Peyer's patch (tissue), 4 donors: ENCODE measurements at regions not wholly inside any gene's neighbourhood (a gene's known extent, or its start where the extent isn't known, plus 50 kb on each side); places are given as distances from the start of the nearest gene placed in this dataset.

Source experiments
- DNase-seq, 3 donors: peaks; one replicate each; pipeline ENCODE4 v3.0.0-alpha.2; 2017 to 2019
- H3K27ac ChIP-seq, 4 donors: fragments of 200-600 bp; sonication (generic); one replicate each; pipeline ENCODE4 v1.5.1; 2016 to 2019
- H3K27me3 ChIP-seq, 2 donors: fragments of 200-600 bp; sonication (generic); one replicate each; pipeline ENCODE4 v1.5.1; 2019
- H3K36me3 ChIP-seq, 3 donors: fragments of 200-600 bp; sonication (generic); one replicate each; pipeline ENCODE4 v1.5.1; 2016 to 2019
- H3K4me1 ChIP-seq, 4 donors: fragments of 200-600 bp; sonication (generic); one replicate each; pipeline ENCODE4 v1.5.1; 2016 to 2019
- H3K4me3 ChIP-seq, 4 donors: fragments of 200-600 bp; sonication (generic); 1 replicate in 3 of 4; 2 replicates in 1 of 4; pipeline ENCODE4 v1.5.1; 2016 to 2019; ENCODE audit warnings: mild to moderate bottlenecking in 1 of 4
- H3K9me3 ChIP-seq, 4 donors: fragments of 200-600 bp; sonication (generic); one replicate each; pipeline ENCODE4 v1.5.1; 2016 to 2019; ENCODE audit warnings: mild to moderate bottlenecking in 1 of 4
- POLR2A ChIP-seq, 2 donors: fragments of 450-650 bp; IDR thresholded peaks; one replicate each; pipeline ENCODE4 v1.5.1; 2017; ENCODE audit warnings: antibody characterized with exemption in 2 of 2, mild to moderate bottlenecking in 2 of 2, moderate library complexity in 2 of 2
- TF ChIP-seq, protein P1 (sequence below), 6 experiments: fragments of 450-650 bp in 4 of 6; fragments of 200-600 bp in 2 of 6; sonication (generic) in 1 of 6; IDR thresholded peaks; one replicate each; pipeline ENCODE4 v1.5.1; 2017 to 2019; ENCODE audit warnings: antibody characterized with exemption in 6 of 6, mild to moderate bottlenecking in 3 of 6, moderate library complexity in 1 of 6

DNA sequence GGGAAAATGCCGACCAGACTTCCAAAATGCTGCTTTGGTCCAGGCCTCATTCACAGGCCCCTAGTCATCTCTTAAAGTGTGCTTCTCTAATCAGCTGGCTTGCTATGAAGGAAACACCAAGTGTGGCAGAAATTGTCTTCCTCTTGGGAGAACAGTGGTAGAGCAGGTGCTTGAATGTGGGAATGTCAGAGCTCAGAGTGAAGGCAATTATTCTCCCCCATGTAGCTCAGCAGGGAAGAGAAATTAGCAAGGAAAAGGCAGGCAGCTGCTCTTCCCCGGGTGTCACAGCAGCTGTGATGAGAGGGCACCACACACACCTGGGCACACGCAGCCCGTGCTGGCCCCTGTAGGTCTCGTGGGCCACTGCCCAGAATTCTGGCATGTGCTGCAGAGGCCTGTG is 358.5 kb downstream of the WDR72 start:
- TF ChIP-seq, protein P1, sequence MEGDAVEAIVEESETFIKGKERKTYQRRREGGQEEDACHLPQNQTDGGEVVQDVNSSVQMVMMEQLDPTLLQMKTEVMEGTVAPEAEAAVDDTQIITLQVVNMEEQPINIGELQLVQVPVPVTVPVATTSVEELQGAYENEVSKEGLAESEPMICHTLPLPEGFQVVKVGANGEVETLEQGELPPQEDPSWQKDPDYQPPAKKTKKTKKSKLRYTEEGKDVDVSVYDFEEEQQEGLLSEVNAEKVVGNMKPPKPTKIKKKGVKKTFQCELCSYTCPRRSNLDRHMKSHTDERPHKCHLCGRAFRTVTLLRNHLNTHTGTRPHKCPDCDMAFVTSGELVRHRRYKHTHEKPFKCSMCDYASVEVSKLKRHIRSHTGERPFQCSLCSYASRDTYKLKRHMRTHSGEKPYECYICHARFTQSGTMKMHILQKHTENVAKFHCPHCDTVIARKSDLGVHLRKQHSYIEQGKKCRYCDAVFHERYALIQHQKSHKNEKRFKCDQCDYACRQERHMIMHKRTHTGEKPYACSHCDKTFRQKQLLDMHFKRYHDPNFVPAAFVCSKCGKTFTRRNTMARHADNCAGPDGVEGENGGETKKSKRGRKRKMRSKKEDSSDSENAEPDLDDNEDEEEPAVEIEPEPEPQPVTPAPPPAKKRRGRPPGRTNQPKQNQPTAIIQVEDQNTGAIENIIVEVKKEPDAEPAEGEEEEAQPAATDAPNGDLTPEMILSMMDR (IDR thresholded peaks at IDR 0.05) = no peak
- no peak for TF ChIP-seq POLR2A (IDR thresholded peaks at IDR 0.05)
- Histone ChIP-seq H3K4me3 (no peak overlapping the region), H3K4me1 (no peaks in the 10 kb centered on the region), H3K27me3 (no peaks in the 10 kb centered on the region), H3K36me3 (no peaks in the 10 kb centered on the region), H3K9me3 (no peaks in the 10 kb centered on the region), H3K27ac (no peak overlapping the region)
- no peak for DNase-seq

DNA sequence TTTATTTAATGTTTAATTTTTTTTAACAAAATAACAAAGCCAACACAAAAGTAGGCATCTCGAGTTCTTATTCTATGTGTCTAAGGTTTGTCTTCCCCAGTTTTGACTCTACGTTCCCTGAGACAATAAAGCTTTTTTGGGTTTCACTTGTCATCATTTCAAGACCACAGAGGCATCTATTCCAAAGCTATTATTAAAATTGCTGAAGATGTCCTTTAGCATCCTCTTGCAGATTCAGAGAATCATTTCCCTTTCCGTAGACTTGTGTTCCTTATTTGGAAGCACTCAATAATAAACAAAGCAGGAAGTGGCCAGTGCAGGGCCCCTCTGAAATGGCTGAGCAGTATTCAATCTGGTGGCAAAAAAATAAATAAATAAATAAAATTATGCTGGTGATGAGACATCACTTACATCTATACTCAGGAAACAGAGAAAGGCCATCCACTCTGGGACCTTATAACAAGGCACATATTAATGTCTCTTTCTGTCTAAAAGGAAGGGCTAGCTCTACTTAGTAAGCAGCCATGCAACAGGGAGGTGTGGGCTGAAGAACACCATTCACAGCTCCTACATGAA is 362.3 kb downstream of the WDR72 start:
- H3K27ac ChIP-seq = no peak overlapping the region
- H3K4me1 ChIP-seq = no peaks in the 10 kb centered on the region
- H3K9me3 ChIP-seq = no peaks in the 10 kb centered on the region
- no peak for DNase-seq
- no peaks in the 10 kb centered on the region for H3K36me3 ChIP-seq
- H3K4me3 ChIP-seq = no peak overlapping the region
- H3K27me3 ChIP-seq = no peaks in the 10 kb centered on the region
- TF ChIP-seq, protein P1 (IDR thresholded peaks at IDR 0.05) = no peak
- TF ChIP-seq POLR2A (IDR thresholded peaks at IDR 0.05) = no peak

DNA sequence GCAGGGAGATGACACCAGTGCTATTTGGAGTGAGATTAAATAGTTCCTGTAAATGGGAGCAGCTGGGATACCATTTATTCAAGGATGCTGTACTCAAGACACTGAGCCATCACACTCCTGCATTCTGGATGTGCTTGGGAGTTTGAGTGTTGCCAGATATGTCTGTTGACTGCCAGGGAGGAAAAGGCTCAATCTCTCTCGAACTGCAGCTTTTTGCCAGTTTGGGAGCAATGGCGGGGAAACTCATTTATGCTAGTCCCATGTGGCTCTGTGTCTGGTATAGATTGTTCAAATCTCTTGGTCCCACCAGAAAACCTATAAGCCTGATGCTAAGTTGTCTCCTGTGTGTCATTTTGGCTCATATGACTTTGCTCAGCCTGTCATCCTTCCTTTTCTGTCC is 363.6 kb downstream of the WDR72 start:
- H3K36me3 ChIP-seq = no peaks in the 10 kb centered on the region
- TF ChIP-seq, protein P1 (IDR thresholded peaks at IDR 0.05) = no peak
- no peak for TF ChIP-seq POLR2A (IDR thresholded peaks at IDR 0.05)
- H3K4me3 ChIP-seq = no peak overlapping the region
- H3K4me1 ChIP-seq = no peaks in the 10 kb centered on the region
- H3K27me3 ChIP-seq = no peaks in the 10 kb centered on the region
- H3K9me3 ChIP-seq = no peaks in the 10 kb centered on the region
- DNase-seq = no peak
- H3K27ac ChIP-seq = no peak overlapping the region

DNA sequence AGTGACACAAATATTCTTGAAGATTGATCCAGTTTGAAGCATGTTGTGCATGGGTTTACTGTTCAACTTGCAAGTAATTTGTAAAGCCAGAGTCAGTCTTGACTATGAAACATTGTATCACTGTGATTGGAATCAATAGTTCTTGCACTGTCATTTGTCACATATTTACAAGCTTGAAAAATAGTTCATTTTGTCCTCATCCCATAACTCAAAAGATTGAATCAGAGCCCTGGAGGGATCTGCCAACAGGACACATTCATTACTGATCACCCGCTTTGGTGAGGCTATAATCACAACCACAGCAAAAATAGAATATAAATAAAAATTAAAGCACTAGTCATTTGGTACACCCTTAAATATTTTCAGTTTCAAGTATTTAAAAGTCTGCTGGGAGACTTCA is 368.9 kb downstream of the WDR72 start:
- no peak overlapping the region for H3K4me3 ChIP-seq
- no peak for TF ChIP-seq POLR2A (IDR thresholded peaks at IDR 0.05)
- H3K27ac ChIP-seq = no peak overlapping the region
- no peaks in the 10 kb centered on the region for H3K9me3 ChIP-seq
- no peaks in the 10 kb centered on the region for H3K4me1 ChIP-seq
- no peak for DNase-seq
- no peaks in the 10 kb centered on the region for H3K36me3 ChIP-seq
- H3K27me3 ChIP-seq = no peaks in the 10 kb centered on the region

DNA sequence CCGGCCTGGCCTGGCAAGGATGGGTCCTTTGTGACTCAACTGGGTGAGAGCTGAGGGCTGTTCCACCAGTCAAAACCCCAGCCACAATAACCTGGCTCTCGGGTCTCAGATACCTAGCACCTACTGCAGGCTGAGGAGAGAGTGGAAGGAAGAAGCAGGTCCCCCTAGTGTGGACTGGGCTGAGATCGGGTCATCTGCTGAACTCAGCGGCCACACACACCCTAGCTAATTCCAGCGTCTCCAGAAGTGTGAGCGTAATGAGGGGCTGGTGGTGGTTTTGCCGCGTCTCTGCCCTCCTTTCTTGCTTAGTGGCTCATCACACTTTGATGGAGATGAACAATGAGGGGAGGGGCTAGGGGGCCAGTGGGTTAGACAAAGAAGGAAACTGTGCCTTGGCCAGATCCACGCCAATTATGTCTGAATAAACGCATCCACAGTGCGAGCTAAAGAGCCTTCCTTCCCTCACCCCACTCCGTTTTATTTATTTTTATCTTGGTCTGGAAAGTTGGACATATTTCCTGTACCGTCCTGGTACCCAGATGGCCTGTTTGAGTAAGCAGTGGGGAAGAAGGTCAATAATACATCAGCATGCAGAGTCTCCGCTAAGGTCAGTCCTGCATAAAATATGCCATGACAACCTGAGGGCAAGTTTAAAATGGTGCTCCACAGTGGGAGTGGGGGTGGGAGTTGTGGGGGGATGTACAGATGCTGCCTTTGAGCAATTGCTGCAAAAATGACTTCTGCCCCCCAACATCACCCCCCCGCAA is 370.0 kb downstream of the WDR72 start:
- H3K36me3 ChIP-seq = no peaks in the 10 kb centered on the region
- no peaks in the 10 kb centered on the region for H3K9me3 ChIP-seq
- no peaks in the 10 kb centered on the region for H3K27me3 ChIP-seq
- DNase-seq = no peak
- no peak overlapping the region for H3K27ac ChIP-seq
- no peak for TF ChIP-seq POLR2A (IDR thresholded peaks at IDR 0.05)
- TF ChIP-seq, protein P1 (IDR thresholded peaks at IDR 0.05) = no peak
- H3K4me3 ChIP-seq = no peak overlapping the region
- no peaks in the 10 kb centered on the region for H3K4me1 ChIP-seq

DNA sequence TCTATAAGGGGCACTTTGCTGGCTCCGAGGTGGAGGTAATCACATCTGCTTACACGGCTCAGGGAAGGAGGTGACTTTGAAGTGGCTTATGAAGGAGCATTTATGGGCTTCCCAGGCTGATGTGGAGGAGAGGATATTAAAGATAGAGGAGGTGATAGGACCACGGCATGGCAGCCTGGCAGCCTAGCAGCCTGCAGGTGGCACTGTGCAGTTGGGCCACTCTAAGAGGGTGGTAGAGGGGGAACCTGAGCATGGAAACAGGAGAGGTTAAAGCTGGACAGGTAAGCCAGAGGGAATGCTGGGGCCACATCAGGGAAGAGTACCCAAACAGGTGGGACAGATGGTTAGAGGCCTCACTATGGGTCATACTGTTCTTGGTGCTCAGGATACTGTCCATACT is 375.0 kb downstream of the WDR72 start:
- TF ChIP-seq POLR2A (IDR thresholded peaks at IDR 0.05) = no peak
- TF ChIP-seq, protein P1 (IDR thresholded peaks at IDR 0.05) = peak in 4 of 6 experiments; percentile 16 to 39 (median 28)
- H3K27me3 ChIP-seq = no peaks in the 10 kb centered on the region
- H3K4me3 ChIP-seq = no peak overlapping the region
- DNase-seq = no peak
- no peaks in the 10 kb centered on the region for H3K4me1 ChIP-seq
- H3K36me3 ChIP-seq = no peaks in the 10 kb centered on the region
- H3K27ac ChIP-seq = no peak overlapping the region
- no peaks in the 10 kb centered on the region for H3K9me3 ChIP-seq
